ENCODE measurements at regions not wholly inside any gene's neighbourhood (a gene's known extent, or its start where the extent isn't known, plus 50 kb on each side); places are given as distances from the start of the nearest gene placed in this dataset.

DNA sequence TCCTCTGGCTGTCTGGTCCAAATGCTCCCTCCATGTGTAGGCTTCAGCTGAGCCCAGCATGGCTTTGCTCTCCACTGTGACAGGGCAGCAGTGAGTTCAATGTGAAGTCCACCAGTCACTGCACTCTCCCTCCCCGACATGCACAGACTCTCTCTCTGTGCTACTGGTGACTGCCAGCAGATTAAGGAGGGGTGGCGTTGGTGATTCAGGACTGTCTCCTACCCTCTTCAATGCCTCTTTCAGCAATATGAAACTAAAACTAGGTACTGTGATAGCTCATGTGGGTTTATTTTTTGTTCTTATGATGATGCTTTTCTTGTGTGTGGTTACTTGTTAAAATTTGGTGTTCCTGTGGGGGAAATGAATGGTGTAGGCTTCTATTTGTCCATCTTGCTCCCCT lies 201.0 kb upstream of the RBMS1 start (continued):
- TF ChIP-seq EHMT2 (IDR thresholded peaks at IDR 0.05; ENCODE audit: low read depth) (no peak), RFX5 (IDR thresholded peaks at IDR 0.05) (no peak), NR3C1 (IDR thresholded peaks at IDR 0.05) (no peak), RNF2 (IDR thresholded peaks at IDR 0.05; ENCODE audit: borderline replicate concordance, low read depth) (no peak), RAD21 (conservative IDR thresholded peaks at IDR 0.05 in 1 of 2, IDR thresholded peaks at IDR 0.05 in 1 of 2) (no peak), ZNF302 (CRISPR knock-in tag; IDR thresholded peaks at IDR 0.05) (no peak)
- TF ChIP-seq, protein P1, sequence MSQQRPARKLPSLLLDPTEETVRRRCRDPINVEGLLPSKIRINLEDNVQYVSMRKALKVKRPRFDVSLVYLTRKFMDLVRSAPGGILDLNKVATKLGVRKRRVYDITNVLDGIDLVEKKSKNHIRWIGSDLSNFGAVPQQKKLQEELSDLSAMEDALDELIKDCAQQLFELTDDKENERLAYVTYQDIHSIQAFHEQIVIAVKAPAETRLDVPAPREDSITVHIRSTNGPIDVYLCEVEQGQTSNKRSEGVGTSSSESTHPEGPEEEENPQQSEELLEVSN (IDR thresholded peaks at IDR 0.05; ENCODE audit: borderline replicate concordance, low read depth), result no peak

DNA sequence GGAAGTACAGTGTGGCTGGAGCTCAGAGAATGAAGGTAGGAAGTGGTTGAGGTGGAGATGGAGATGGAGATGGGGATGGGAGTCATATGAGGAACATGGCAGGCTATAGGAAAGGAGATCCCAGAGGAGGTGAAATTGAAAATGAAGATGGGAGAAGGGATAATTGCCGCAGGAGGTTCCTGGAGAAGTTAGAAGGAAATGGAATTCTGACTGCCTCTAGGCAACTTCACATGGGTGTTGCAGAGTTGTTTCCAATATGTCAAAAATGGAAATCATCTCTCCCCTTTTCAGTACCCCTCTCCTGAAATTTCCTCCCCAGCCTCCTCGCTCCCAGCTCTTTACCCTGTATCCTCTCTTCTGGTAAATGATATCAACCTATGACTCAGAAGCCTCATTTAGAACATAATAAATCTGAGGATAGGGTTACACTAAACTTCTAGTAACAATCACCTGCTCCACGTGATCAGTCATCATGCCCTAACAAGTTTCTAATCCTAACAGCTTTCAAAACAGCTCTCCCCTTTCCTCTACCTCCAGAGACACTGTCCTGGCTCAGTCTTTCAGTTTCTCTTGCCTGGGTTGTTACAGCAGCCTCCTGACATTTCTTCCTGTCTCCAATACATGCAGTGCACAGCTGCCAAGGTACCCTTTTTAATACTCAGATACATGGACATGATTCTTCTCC lies 201.9 kb upstream of the RBMS1 start:
- no peak for ATAC-seq
- FAIRE-seq, result no peak
- ChIA-PET POLR2A (no interaction called here), CTCF (interaction anchor here (1.0 to 1.5 kb wide), 2 partner anchors 12 to 15 kb away, joined by 3 to 4 read pairs; no protein-coding TSS in a partner anchor)
- TF ChIP-seq, protein P2, sequence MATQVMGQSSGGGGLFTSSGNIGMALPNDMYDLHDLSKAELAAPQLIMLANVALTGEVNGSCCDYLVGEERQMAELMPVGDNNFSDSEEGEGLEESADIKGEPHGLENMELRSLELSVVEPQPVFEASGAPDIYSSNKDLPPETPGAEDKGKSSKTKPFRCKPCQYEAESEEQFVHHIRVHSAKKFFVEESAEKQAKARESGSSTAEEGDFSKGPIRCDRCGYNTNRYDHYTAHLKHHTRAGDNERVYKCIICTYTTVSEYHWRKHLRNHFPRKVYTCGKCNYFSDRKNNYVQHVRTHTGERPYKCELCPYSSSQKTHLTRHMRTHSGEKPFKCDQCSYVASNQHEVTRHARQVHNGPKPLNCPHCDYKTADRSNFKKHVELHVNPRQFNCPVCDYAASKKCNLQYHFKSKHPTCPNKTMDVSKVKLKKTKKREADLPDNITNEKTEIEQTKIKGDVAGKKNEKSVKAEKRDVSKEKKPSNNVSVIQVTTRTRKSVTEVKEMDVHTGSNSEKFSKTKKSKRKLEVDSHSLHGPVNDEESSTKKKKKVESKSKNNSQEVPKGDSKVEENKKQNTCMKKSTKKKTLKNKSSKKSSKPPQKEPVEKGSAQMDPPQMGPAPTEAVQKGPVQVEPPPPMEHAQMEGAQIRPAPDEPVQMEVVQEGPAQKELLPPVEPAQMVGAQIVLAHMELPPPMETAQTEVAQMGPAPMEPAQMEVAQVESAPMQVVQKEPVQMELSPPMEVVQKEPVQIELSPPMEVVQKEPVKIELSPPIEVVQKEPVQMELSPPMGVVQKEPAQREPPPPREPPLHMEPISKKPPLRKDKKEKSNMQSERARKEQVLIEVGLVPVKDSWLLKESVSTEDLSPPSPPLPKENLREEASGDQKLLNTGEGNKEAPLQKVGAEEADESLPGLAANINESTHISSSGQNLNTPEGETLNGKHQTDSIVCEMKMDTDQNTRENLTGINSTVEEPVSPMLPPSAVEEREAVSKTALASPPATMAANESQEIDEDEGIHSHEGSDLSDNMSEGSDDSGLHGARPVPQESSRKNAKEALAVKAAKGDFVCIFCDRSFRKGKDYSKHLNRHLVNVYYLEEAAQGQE (IDR thresholded peaks at IDR 0.05), result no peak
- TF ChIP-seq, protein P3, sequence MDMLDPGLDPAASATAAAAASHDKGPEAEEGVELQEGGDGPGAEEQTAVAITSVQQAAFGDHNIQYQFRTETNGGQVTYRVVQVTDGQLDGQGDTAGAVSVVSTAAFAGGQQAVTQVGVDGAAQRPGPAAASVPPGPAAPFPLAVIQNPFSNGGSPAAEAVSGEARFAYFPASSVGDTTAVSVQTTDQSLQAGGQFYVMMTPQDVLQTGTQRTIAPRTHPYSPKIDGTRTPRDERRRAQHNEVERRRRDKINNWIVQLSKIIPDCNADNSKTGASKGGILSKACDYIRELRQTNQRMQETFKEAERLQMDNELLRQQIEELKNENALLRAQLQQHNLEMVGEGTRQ (IDR thresholded peaks at IDR 0.05), result no peak
- TF ChIP-seq NPAS2 (CRISPR knock-in tag; IDR thresholded peaks at IDR 0.05; ENCODE audit: borderline replicate concordance) (no peak), EP300 (IDR thresholded peaks at IDR 0.05) (no peak), RARB (CRISPR knock-in tag; IDR thresholded peaks at IDR 0.05) (no peak), TFCP2L1 (CRISPR knock-in tag; IDR thresholded peaks at IDR 0.05) (no peak), MAFK (IDR thresholded peaks at IDR 0.05; ENCODE audit: partially characterized antibody) (no peak)
- TF ChIP-seq, protein P4, sequence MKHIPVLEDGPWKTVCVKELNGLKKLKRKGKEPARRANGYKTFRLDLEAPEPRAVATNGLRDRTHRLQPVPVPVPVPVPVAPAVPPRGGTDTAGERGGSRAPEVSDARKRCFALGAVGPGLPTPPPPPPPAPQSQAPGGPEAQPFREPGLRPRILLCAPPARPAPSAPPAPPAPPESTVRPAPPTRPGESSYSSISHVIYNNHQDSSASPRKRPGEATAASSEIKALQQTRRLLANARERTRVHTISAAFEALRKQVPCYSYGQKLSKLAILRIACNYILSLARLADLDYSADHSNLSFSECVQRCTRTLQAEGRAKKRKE (CRISPR knock-in tag; IDR thresholded peaks at IDR 0.05; ENCODE audit: low read depth), result no peak
- TF ChIP-seq, protein P5, sequence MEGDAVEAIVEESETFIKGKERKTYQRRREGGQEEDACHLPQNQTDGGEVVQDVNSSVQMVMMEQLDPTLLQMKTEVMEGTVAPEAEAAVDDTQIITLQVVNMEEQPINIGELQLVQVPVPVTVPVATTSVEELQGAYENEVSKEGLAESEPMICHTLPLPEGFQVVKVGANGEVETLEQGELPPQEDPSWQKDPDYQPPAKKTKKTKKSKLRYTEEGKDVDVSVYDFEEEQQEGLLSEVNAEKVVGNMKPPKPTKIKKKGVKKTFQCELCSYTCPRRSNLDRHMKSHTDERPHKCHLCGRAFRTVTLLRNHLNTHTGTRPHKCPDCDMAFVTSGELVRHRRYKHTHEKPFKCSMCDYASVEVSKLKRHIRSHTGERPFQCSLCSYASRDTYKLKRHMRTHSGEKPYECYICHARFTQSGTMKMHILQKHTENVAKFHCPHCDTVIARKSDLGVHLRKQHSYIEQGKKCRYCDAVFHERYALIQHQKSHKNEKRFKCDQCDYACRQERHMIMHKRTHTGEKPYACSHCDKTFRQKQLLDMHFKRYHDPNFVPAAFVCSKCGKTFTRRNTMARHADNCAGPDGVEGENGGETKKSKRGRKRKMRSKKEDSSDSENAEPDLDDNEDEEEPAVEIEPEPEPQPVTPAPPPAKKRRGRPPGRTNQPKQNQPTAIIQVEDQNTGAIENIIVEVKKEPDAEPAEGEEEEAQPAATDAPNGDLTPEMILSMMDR (IDR thresholded peaks at IDR 0.05), result no peak
- no peak for DNase-seq (ENCODE audit: low read depth in 1 of 2, low spot score in 1 of 2)
- no peaks in the 10 kb centered on the region for H3K4me1 ChIP-seq
- no peaks in the 10 kb centered on the region for H3K9me3 ChIP-seq
- H3K27ac ChIP-seq, result no peak overlapping the region
- WGBS (ENCODE audit: missing lambda C conversion rate), result 72% methylated on average over 3 of the region's 3 CpGs
- H3K4me3 ChIP-seq, result no peak overlapping the region
- no peak overlapping the region for H3K4me2 ChIP-seq
